ENCODE measurements at regions not wholly inside any gene's neighbourhood (a gene's known extent, or its start where the extent isn't known, plus 50 kb on each side); places are given as distances from the start of the nearest gene placed in this dataset.

DNA sequence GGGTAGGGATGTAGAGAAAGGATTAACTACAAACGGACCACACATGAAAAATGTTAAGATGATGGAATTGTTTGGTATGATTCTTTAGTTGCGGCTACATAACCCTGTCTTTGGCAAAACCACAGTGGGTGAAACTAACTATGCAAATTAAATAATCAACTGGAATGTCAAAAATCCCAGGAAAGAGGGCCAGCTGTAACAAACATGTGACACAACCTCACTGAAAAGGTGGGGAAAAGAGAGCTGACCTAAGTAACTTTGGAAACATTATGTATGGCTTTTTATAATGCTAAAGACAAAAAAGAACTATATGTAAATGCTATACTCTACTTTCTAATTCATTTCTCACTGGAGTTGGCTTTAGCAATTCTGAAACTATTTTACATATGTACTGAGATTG is 252.0 kb downstream of the MRPS30 start:
- WGBS, 2 donors = 81 to 82% methylated on average over 2 of the region's 2 CpGs
- no peak for TF ChIP-seq EP300 (IDR thresholded peaks at IDR 0.05)
- TF ChIP-seq, protein P1, sequence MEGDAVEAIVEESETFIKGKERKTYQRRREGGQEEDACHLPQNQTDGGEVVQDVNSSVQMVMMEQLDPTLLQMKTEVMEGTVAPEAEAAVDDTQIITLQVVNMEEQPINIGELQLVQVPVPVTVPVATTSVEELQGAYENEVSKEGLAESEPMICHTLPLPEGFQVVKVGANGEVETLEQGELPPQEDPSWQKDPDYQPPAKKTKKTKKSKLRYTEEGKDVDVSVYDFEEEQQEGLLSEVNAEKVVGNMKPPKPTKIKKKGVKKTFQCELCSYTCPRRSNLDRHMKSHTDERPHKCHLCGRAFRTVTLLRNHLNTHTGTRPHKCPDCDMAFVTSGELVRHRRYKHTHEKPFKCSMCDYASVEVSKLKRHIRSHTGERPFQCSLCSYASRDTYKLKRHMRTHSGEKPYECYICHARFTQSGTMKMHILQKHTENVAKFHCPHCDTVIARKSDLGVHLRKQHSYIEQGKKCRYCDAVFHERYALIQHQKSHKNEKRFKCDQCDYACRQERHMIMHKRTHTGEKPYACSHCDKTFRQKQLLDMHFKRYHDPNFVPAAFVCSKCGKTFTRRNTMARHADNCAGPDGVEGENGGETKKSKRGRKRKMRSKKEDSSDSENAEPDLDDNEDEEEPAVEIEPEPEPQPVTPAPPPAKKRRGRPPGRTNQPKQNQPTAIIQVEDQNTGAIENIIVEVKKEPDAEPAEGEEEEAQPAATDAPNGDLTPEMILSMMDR (IDR thresholded peaks at IDR 0.05) = no peak
- no peak for TF ChIP-seq POLR2A (IDR thresholded peaks at IDR 0.05)
- no peak for TF ChIP-seq POLR2AphosphoS5 (IDR thresholded peaks at IDR 0.05)
- no peak overlapping the region for H3K4me3 ChIP-seq
- no peaks in the 10 kb centered on the region for H3K27me3 ChIP-seq
- intact Hi-C loops (cut with DNase I) = no loop called here
- H3K4me1 ChIP-seq = no peaks in the 10 kb centered on the region
- H3K36me3 ChIP-seq = no peaks in the 10 kb centered on the region
- no peaks in the 10 kb centered on the region for H3K9me3 ChIP-seq
- no peak for DNase-seq
- H3K27ac ChIP-seq = no peak overlapping the region

DNA sequence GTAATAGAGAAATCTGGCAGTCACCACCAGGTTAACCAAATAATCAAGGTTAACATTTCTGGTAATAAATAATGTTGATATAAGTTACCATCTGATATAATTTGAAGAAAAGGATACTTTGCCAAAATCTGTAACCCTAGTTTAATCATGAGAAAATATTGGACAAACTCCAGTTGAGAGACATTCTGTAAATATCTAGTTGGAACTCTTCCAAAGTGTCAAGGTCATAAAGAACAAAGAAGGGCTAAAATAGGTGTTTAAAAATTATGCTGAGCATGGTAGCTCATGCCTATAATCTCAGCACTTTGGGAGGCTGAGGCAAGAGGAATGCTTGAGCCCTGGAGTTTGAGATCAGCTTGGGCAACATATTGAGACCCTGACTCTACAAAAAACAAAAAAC is 253.3 kb downstream of the MRPS30 start:
- Histone ChIP-seq H3K27me3 (no peaks in the 10 kb centered on the region), H3K4me3 (no peak overlapping the region), H3K9me3 (no peaks in the 10 kb centered on the region), H3K27ac (no peak overlapping the region), H3K36me3 (no peaks in the 10 kb centered on the region), H3K4me1 (no peaks in the 10 kb centered on the region)
- DNase-seq = no peak
- TF ChIP-seq POLR2A (IDR thresholded peaks at IDR 0.05) = no peak
- TF ChIP-seq, protein P1 (IDR thresholded peaks at IDR 0.05) = no peak
- no peak for TF ChIP-seq POLR2AphosphoS5 (IDR thresholded peaks at IDR 0.05)
- intact Hi-C loops (cut with DNase I) = no loop called here

DNA sequence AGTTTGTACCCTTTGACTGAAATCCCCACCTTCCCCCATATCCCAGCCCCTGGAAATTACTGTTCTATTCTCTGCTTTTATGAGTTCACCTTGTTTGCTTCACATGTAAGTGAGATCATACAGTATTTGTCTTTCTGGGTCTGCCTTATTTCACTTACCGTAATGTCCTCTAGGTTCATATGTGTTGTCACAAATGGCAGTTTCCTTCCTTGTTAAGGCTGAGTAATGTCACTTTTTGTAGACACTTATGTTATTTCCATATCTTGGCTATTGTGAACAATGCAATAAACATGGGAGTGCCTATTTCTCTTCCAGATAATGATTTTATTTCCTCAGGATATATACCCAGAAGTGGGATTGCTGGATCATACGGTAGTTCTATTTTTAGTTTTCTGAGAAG is 272.3 kb downstream of the MRPS30 start:
- H3K4me1 ChIP-seq = no peaks in the 10 kb centered on the region
- no peaks in the 10 kb centered on the region for H3K36me3 ChIP-seq
- DNase-seq = no peak
- H3K4me3 ChIP-seq = no peak overlapping the region
- intact Hi-C loops (cut with DNase I) = no loop called here
- no peaks in the 10 kb centered on the region for H3K27me3 ChIP-seq
- WGBS, 2 donors = 26 to 67% methylated on average over 2 of the region's 2 CpGs
- no peak overlapping the region for H3K27ac ChIP-seq
- H3K9me3 ChIP-seq = no peaks in the 10 kb centered on the region
- no peak for TF ChIP-seq POLR2AphosphoS5 (IDR thresholded peaks at IDR 0.05)
- TF ChIP-seq POLR2A (IDR thresholded peaks at IDR 0.05) = no peak
- TF ChIP-seq, protein P1 (IDR thresholded peaks at IDR 0.05) = no peak
- no peak for TF ChIP-seq EP300 (IDR thresholded peaks at IDR 0.05)

GRCh38 chr5:45089870-45090269 is 281.1 kb downstream of the MRPS30 start:
- Histone ChIP-seq H3K36me3 (no peaks in the 10 kb centered on the region), H3K27ac (no peak overlapping the region), H3K27me3 (no peaks in the 10 kb centered on the region), H3K4me1 (no peaks in the 10 kb centered on the region), H3K4me3 (no peak overlapping the region), H3K9me3 (no peaks in the 10 kb centered on the region)
- DNase-seq = no peak
- 88 to 95% methylated on average over 1 of the region's 1 CpG for WGBS, 2 donors
- intact Hi-C loops (cut with DNase I) = no loop called here
- no peak for TF ChIP-seq EP300 (IDR thresholded peaks at IDR 0.05)
- no peak for TF ChIP-seq POLR2AphosphoS5 (IDR thresholded peaks at IDR 0.05)
- TF ChIP-seq, protein P1 (IDR thresholded peaks at IDR 0.05) = no peak
- TF ChIP-seq POLR2A (IDR thresholded peaks at IDR 0.05) = no peak

DNA sequence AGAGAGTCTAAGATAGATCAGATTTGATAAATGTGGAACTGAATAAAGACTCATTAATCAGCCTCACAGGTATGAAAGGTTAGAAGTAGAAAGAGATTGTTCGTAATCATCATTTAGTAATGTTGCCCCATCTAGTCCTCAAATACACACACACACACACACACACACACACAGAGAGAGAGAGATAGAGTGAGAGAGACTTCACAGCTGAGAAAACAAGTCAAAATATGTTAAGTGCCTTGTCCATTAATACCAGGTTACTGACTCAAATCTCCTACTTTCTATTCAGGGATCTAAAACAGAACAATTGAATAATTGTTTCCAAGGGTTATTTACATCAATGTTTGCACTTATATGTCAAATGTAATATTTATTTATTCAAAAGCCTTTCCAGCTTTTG is 284.6 kb downstream of the MRPS30 start:
- no peak for DNase-seq
- WGBS, 2 donors = 84 to 90% methylated on average over 1 of the region's 1 CpG
- Histone ChIP-seq H3K36me3 (no peaks in the 10 kb centered on the region), H3K9me3 (no peaks in the 10 kb centered on the region), H3K4me1 (no peaks in the 10 kb centered on the region), H3K27ac (no peak overlapping the region), H3K4me3 (no peak overlapping the region), H3K27me3 (no peaks in the 10 kb centered on the region)
- intact Hi-C loops (cut with DNase I) = no loop called here
- TF ChIP-seq EP300 (IDR thresholded peaks at IDR 0.05) (no peak), POLR2A (IDR thresholded peaks at IDR 0.05) (no peak), POLR2AphosphoS5 (IDR thresholded peaks at IDR 0.05) (no peak)
- TF ChIP-seq, protein P1 (IDR thresholded peaks at IDR 0.05) = no peak

All from sigmoid colon (tissue), 6 donors.